Peyer's patch (tissue), 4 donors: ENCODE measurements at regions not wholly inside any gene's neighbourhood (a gene's known extent, or its start where the extent isn't known, plus 50 kb on each side); places are given as distances from the start of the nearest gene placed in this dataset.

ENCODE experiments used
- CTCF ChIP-seq, 6 experiments: fragments of 450-650 bp in 4 of 6; fragments of 200-600 bp in 2 of 6; sonication (generic) in 1 of 6; IDR thresholded peaks; one replicate each; pipeline ENCODE4 v1.5.1; 2017 to 2019; ENCODE audit warnings: antibody characterized with exemption in 6 of 6, mild to moderate bottlenecking in 3 of 6, moderate library complexity in 1 of 6
- POLR2A ChIP-seq, 2 donors: fragments of 450-650 bp; IDR thresholded peaks; one replicate each; pipeline ENCODE4 v1.5.1; 2017; ENCODE audit warnings: antibody characterized with exemption in 2 of 2, mild to moderate bottlenecking in 2 of 2, moderate library complexity in 2 of 2

- TF ChIP-seq CTCF (IDR thresholded peaks at IDR 0.05), result no peak
- no peak for TF ChIP-seq POLR2A (IDR thresholded peaks at IDR 0.05)
Measured at GRCh38 chr6:110526726-110527125, 50.3 kb upstream of the SLC22A16 start.
